Mammary epithelial cell (primary cell): ENCODE measurements at regions not wholly inside any gene's neighbourhood (a gene's known extent, or its start where the extent isn't known, plus 50 kb on each side); places are given as distances from the start of the nearest gene placed in this dataset.

ENCODE experiments used
- EZH2 ChIP-seq: IDR thresholded peaks from 2 replicates; pipeline ENCODE4 v1.6.1; 2012; ENCODE audit warnings: low read length, inconsistent platforms, borderline replicate concordance
- TF ChIP-seq, protein P1 (sequence below), 2 donors: IDR thresholded peaks in 1 of 2; conservative IDR thresholded peaks in 1 of 2; 2 replicates each; pipeline ENCODE4 v1.5.1; 2011 to 2012; ENCODE audit warnings: inconsistent platforms in 2 of 2, low read length in 2 of 2, mild to moderate bottlenecking in 2 of 2, control low read depth in 1 of 2, low read depth in 1 of 2; ENCODE audit not compliant: insufficient read depth in 1 of 2; ENCODE audit errors: extremely low read depth in 1 of 2

DNA sequence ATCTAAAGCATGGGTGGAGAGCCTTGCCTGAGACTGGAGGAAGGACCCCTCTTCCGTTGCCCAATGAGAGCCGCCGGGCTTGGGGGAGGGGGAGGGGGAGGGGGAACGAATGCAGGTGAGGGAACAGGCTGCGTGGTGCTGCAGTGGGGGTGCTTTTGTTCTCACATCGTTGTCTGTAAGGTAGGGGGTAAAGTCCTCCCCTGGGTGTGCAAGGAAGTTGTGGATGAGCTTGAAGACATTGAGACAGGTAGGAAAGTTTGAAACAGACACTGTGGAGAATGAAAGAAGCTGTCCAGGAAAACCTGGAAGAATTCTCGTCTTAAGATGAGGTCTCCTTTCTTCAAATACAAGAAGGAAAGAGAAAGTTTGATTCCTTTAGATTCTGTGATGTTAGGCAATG lies 94.1 kb upstream of the LIFR start:
- TF ChIP-seq, protein P1, sequence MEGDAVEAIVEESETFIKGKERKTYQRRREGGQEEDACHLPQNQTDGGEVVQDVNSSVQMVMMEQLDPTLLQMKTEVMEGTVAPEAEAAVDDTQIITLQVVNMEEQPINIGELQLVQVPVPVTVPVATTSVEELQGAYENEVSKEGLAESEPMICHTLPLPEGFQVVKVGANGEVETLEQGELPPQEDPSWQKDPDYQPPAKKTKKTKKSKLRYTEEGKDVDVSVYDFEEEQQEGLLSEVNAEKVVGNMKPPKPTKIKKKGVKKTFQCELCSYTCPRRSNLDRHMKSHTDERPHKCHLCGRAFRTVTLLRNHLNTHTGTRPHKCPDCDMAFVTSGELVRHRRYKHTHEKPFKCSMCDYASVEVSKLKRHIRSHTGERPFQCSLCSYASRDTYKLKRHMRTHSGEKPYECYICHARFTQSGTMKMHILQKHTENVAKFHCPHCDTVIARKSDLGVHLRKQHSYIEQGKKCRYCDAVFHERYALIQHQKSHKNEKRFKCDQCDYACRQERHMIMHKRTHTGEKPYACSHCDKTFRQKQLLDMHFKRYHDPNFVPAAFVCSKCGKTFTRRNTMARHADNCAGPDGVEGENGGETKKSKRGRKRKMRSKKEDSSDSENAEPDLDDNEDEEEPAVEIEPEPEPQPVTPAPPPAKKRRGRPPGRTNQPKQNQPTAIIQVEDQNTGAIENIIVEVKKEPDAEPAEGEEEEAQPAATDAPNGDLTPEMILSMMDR (conservative IDR thresholded peaks at IDR 0.05 in 1 of 2, IDR thresholded peaks at IDR 0.05 in 1 of 2; ENCODE audit: extremely low read depth in 1 of 2, insufficient read depth in 1 of 2, low read depth in 1 of 2, low read length in 2 of 2), result no peak
- TF ChIP-seq EZH2, result no peak
